ENCODE measurements at regions not wholly inside any gene's neighbourhood (a gene's known extent, or its start where the extent isn't known, plus 50 kb on each side); places are given as distances from the start of the nearest gene placed in this dataset.
"Not testable (repeated sequence)": the region's sequence is repeated elsewhere in the genome, so short reads cannot be mapped to it uniquely, and the experiment has no call there.

GRCh38 chr5:74457876-74458275, 182.7 kb downstream of the ENC1 start:
- no peak for DNase-seq

- no peak for DNase-seq
Observed at GRCh38 chr5:74454263-74455030, 186.1 kb downstream of the ENC1 start.

GRCh38 chr5:74452856-74453255, 187.7 kb downstream of the ENC1 start:
- no peak for DNase-seq

GRCh38 chr5:74450095-74450494, 190.4 kb downstream of the ENC1 start:
- no peak for DNase-seq

GRCh38 chr5:74446725-74447241, 193.7 kb downstream of the ENC1 start:
- DNase-seq, result no peak

- DNase-seq, result no peak
Observed at GRCh38 chr5:74442466-74442865, 198.1 kb downstream of the ENC1 start.

- DNase-seq, result no peak
Observed at GRCh38 chr5:74441616-74442015, 198.9 kb downstream of the ENC1 start.

- no peak for DNase-seq
Observed at GRCh38 chr5:74440341-74440740, 200.2 kb downstream of the ENC1 start.

- DNase-seq, result not testable (repeated sequence)
Observed at GRCh38 chr5:74437870-74438269, 202.7 kb downstream of the ENC1 start.

- no peak for DNase-seq
Observed at GRCh38 chr5:74433896-74434829, 206.4 kb downstream of the ENC1 start.

- no peak for DNase-seq
Observed at GRCh38 chr5:74433255-74433895, 207.2 kb downstream of the ENC1 start.

- no peak for DNase-seq
Observed at GRCh38 chr5:74432721-74433120, 207.8 kb downstream of the ENC1 start.

- peak; percentile 91 for DNase-seq
Observed at GRCh38 chr5:74432216-74432615, 208.3 kb downstream of the ENC1 start.

GRCh38 chr5:74431290-74431669, 209.2 kb downstream of the ENC1 start:
- DNase-seq, result no peak

GRCh38 chr5:74430631-74431289, 209.8 kb downstream of the ENC1 start:
- no peak for DNase-seq

- no peak for DNase-seq
Observed at GRCh38 chr5:74429495-74429894, 211.0 kb downstream of the ENC1 start.

- DNase-seq, result no peak
Observed at GRCh38 chr5:74428876-74429275, 211.7 kb downstream of the ENC1 start.

- DNase-seq, result no peak
Observed at GRCh38 chr5:74428275-74428674, 212.3 kb downstream of the ENC1 start.

- DNase-seq, result peak; percentile 36
Observed at GRCh38 chr5:74426506-74426905, 214.0 kb downstream of the ENC1 start.

- DNase-seq, result no peak
Observed at GRCh38 chr5:74424162-74424868, 216.2 kb downstream of the ENC1 start.

- DNase-seq, result no peak
Observed at GRCh38 chr5:74423383-74423782, 217.1 kb downstream of the ENC1 start.

- no peak for DNase-seq
Observed at GRCh38 chr5:74422671-74423070, 217.9 kb downstream of the ENC1 start.

Measured in NCI-H1694 treated with DMSO at 0.1 percent for 48 hours (cell line).